HG03520 (cell line): ENCODE measurements at regions not wholly inside any gene's neighbourhood (a gene's known extent, or its start where the extent isn't known, plus 50 kb on each side); places are given as distances from the start of the nearest gene placed in this dataset.
"Not testable (repeated sequence)": the region's sequence is repeated elsewhere in the genome, so short reads cannot be mapped to it uniquely, and the experiment has no call there.

Experiments
- ATAC-seq: cut with Tn5 transposase; IDR thresholded peaks from one replicate; pipeline ENCODE4 v1.9.1; 2021; ENCODE audit warnings: mild to moderate bottlenecking, moderate library complexity; ENCODE audit not compliant: unreplicated experiment

GRCh38 chr5:166786889-166787288 lies 1504.6 kb upstream of the WWC1 start:
- ATAC-seq = no peak

DNA sequence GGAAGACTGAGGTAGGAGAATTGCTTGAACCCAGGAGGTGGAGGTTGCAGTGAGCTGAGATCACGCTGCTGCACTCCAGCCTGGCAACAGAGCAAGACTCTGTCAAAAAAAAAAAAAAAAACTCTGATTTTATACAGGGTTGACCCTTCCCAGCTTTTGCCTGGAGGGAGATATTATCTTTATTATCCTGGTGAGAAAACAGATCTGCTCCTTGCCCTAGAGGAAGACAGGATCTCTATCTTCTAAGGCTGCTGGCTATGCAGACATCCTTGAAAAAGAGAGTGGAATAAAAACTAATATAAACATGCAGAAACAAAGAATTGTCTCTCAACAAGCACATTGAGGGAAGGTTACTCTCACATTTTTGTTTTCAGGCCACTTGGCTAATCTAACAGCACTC lies 1503.4 kb upstream of the WWC1 start:
- no peak for ATAC-seq

DNA sequence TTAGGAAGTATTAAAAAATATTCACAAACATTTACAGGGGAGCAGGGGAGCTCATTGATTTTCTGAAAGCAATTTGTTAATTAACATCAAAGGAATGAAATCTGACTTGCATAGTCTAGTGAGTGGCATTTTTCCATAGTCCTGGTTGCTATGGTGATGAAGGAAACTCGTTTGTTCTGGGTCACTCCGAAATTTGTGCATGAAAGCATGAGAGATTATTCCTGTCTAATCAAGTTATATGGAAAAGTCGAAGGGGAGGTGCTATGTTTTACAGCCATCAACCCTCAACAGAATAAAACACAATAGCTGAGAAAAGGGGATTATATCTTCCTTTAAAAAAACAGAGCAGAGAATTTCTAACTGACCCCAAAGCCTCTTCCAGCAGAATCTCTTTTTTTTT lies 1495.7 kb upstream of the WWC1 start:
- ATAC-seq = no peak

- no peak for ATAC-seq
These were observed 1488.4 kb upstream of the WWC1 start for GRCh38 chr5:166803058-166803457.

- ATAC-seq = not testable (repeated sequence)
These were observed 1487.2 kb upstream of the WWC1 start for GRCh38 chr5:166804223-166804622.

GRCh38 chr5:166804693-166805092 lies 1486.8 kb upstream of the WWC1 start:
- not testable (repeated sequence) for ATAC-seq

- ATAC-seq = not testable (repeated sequence)
These were observed 1481.3 kb upstream of the WWC1 start for GRCh38 chr5:166810093-166810658.

DNA sequence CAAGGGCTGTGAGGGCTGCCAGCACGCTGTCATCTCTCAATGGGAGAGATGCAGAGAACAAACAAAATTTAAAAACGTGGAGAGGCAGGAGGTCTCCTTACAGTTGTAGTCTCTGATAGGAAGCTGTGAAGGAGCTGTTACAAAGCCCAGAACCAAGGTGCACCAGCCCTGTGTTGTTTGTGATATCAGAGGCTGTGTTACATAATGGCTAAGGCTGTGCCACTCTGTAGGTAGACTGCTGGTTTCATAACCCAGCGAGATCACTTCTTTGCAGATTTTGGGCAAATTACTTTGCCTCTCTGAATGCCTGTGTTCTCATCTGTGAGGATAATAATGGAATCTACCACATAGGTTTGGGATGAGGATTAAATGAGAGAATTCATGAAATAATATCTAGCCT lies 1480.7 kb upstream of the WWC1 start:
- ATAC-seq = no peak

- ATAC-seq = no peak
These were observed 1468.1 kb upstream of the WWC1 start for GRCh38 chr5:166823360-166823759.

DNA sequence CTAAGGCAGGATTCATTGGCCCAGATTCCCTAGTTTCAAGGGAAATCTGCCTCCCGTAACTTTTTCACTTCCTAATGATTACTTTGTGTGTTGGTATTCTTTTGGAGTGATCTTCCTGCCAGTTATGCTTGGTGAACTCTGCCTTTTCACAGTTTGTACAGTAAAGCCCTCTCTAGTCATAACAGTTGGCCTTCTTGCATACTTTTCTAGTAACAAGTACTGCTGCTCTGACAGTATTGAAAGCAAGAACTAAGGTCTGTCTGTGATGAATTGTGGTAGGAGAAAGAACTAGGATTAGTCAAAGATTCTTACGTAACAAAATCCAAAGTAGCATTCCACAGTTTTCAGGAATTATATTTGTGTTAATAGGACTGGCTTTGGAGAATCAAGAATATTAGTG lies 1457.2 kb upstream of the WWC1 start:
- ATAC-seq = no peak

GRCh38 chr5:166845044-166845443 lies 1446.4 kb upstream of the WWC1 start:
- ATAC-seq = no peak

DNA sequence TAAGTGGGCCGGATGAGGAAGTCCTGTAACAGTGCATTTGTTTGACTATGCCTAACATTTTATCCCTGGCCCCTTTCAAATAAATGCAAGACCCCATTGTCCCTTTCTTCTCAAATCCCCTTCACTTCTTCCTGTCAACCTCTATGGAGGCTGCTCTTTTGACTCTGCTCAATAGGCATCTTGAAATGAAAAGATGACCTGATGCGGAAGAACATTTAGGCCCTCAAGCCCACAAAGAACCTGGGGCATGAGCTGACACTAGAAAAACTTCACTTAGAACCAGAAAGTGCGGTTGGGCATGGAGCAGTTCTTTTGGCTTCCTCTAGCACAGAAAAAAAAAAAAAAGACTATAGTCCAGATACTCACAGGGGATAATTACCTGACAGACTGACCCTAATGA lies 1434.7 kb upstream of the WWC1 start:
- no peak for ATAC-seq

DNA sequence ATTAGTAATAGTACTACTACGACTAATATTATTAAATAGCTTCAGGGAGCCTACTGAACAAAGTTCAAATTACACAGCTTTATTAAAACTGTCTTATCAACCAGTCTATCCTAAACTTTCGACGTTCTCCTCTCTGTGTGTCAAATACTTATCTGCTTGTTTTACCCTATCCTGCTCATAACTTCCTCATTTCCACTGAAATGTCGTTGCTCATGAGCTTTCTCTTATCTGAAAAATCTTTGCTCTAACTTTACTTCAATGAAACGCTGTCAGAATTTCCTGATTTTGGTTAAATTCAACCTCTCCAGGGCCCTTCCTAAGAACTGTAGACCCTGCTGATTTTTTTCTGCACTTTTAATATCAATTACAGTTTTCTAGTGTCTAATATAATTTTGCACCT lies 1431.0 kb upstream of the WWC1 start:
- no peak for ATAC-seq

DNA sequence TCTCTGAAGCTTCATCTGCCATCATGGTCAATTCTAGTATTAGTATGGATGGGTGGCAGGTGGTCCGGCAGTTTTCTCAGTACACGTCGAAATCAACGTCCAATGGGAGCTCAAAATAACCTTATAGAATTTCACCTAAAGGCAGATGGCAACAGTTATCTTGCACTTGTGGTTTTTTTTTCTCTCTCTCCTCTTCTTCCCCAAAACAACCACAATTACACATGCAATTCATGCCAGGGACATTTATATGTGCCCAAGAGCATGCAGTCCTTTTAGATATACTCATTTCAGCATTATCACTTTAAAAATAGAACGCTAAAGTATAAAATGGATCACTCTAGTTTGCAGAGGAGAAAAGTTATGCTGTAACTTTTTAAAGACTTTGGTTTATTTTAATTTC lies 1428.9 kb upstream of the WWC1 start:
- no peak for ATAC-seq

- ATAC-seq = no peak
These were observed 1426.2 kb upstream of the WWC1 start for GRCh38 chr5:166865206-166865605.

- no peak for ATAC-seq
These were observed 1411.0 kb upstream of the WWC1 start for GRCh38 chr5:166880456-166880855.

DNA sequence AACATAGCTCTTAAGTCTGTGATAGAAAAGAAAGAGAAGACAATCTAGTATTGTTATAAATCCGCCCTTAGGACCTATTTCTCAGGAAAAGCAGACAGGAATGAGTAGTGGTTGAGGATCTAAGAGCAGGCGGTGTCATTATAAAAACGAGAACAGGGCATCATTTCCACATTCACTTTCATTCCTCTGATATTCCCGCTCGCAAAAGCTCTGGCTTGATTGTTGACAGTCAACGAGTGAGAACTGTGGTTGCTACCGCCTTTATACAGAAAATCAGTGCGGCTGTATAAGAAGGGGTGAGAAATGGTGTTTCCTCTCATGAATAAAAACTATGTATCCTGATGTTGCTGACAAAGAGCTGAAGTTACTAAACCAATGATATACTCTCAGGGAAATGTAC lies 1409.6 kb upstream of the WWC1 start:
- no peak for ATAC-seq

DNA sequence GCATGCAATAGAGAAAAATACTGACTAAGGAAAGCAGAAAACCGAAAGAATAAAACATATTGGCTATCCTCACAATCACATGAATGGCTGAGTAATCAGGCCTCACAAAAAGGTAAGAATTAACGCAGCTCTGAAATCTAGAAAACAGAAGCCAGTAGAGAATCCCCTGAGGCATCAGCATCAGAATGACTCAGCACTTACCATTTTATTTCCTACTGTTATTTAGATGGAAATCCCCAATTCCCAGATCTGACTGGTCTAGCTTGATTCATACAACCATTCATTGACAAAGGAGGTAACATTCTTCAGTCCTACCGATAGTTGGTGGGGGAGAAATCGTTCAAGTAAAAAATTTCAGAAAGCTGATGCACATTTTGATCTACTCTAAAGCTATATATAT lies 1408.4 kb upstream of the WWC1 start:
- no peak for ATAC-seq

DNA sequence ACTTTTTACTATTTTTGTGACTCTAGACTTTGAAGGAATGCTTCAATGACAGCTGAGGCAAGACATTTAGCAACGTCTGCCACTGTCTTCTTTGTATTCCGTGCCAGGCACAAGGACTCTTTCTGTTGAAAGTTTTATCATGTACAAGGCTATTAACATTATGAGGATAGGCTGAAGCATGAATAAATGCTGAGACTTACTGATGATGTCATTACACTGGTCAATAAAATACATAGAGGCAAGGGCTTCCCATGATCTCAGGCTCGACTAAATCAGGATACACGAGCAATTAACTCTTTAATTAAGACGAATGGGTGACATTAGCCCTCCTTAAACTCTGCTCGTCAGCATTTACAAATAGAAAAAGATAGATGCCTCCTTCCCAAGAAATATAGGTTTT lies 1393.3 kb upstream of the WWC1 start:
- ATAC-seq = no peak

- no peak for ATAC-seq
These were observed 1392.1 kb upstream of the WWC1 start for GRCh38 chr5:166899343-166899742.

- ATAC-seq = no peak
These were observed 1386.9 kb upstream of the WWC1 start for GRCh38 chr5:166904571-166904970.

DNA sequence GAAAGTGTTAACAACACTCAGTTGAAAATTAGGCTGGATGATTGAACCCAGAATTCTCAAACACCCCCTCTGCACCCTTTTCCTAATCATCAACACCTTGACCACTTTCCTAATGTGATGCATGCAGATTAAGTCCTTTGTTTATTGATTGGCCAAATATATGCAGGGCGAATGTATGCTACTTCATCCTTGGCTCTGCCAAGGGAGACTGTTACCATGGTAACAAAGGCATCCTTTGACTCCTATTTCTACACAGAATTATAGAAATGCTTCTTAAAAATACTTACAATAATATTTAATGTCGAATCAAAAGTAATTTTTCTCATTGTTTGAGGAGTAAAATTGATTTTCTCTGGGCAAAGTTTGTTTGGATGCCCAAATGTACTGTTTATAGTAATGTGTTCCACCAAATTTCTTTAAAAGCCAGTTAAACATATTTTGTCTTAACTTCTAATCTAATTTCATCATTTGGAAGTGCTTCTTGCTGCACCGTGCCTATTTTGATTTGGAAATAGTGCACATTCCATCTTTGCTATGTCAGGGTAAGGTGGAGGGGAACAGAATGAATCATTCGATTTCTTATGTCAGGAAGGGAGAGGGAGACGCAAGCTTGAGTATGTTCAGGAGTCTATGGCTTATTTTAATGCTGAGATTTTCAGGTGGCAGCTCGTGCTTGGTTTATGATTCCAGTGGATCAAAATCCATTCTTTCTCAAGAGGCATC lies 1384.3 kb upstream of the WWC1 start:
- ATAC-seq = no peak

- no peak for ATAC-seq
These were observed 1382.4 kb upstream of the WWC1 start for GRCh38 chr5:166909040-166909439.
